A549 (cell line): ENCODE measurements at regions not wholly inside any gene's neighbourhood (a gene's known extent, or its start where the extent isn't known, plus 50 kb on each side); places are given as distances from the start of the nearest gene placed in this dataset.

ENCODE experiments used
- CBX2 ChIP-seq: fragments of 200-600 bp; sonication (generic); IDR thresholded peaks from 2 replicates; pipeline ENCODE4 v1.6.1; 2016; ENCODE audit warnings: low read depth, mild to moderate bottlenecking, borderline replicate concordance
- CEBPB ChIP-seq, 2 experiments: fragments of >200 bp in 1 of 2; sonication (Bioruptor Twin) in 1 of 2; formaldehyde crosslinking in 1 of 2; IDR thresholded peaks; 2 replicates each; pipeline ENCODE4 v1.6.1; 2012 to 2016
- EP300 ChIP-seq, 2 experiments: fragments of >200 bp; sonication (Bioruptor Twin); formaldehyde crosslinking; IDR thresholded peaks; 2 replicates in 1 of 2; 3 replicates in 1 of 2; pipeline ENCODE4 v1.6.1; 2016 to 2017
- ESRRA ChIP-seq: fragments of 150-350 bp; IDR thresholded peaks from 2 replicates; pipeline ENCODE4 v1.6.1; 2014; ENCODE audit warnings: mild to moderate bottlenecking, low read length, borderline replicate concordance
- HDAC2 ChIP-seq: fragments of 200-600 bp; sonication (generic); IDR thresholded peaks from 2 replicates; pipeline ENCODE4 v1.6.1; 2016
- MAFK ChIP-seq: fragments of 450-650 bp; IDR thresholded peaks from 2 replicates; pipeline ENCODE4 v1.6.1; 2014; ENCODE audit not compliant: partially characterized antibody
- MYC ChIP-seq: IDR thresholded peaks from 2 replicates; pipeline ENCODE4 v1.6.1; 2012; ENCODE audit warnings: mild to moderate bottlenecking, inconsistent platforms, low read length, improper control_type of control experiment, borderline replicate concordance
- POLR2A ChIP-seq: IDR thresholded peaks from 2 replicates; pipeline ENCODE4 v1.6.1; 2012; ENCODE audit warnings: mild to moderate bottlenecking, low read length
- ZNF302 ChIP-seq: fragments of 250-450 bp; sonication (Bioruptor Pico); IDR thresholded peaks from 2 replicates; pipeline ENCODE4 v1.9.0; 2021; ENCODE audit warnings: inconsistent platforms, mild to moderate bottlenecking, moderate library complexity
- TF ChIP-seq, protein P1 (sequence below): fragments of 200-600 bp; sonication (generic); IDR thresholded peaks from 2 replicates; pipeline ENCODE4 v1.6.1; 2016; ENCODE audit warnings: antibody characterized with exemption, mild to moderate bottlenecking, moderate library complexity
- TF ChIP-seq, protein P2 (sequence below): fragments of >200 bp; sonication (Bioruptor Twin); formaldehyde crosslinking; IDR thresholded peaks from 3 replicates; pipeline ENCODE4 v1.5.1; 2016
- TF ChIP-seq, protein P3 (sequence below): IDR thresholded peaks from 2 replicates; pipeline ENCODE4 v1.6.1; 2012; ENCODE audit warnings: low read depth, borderline replicate concordance
- TF ChIP-seq, protein P4 (sequence below): IDR thresholded peaks from 2 replicates; pipeline ENCODE4 v1.6.1; 2012

DNA sequence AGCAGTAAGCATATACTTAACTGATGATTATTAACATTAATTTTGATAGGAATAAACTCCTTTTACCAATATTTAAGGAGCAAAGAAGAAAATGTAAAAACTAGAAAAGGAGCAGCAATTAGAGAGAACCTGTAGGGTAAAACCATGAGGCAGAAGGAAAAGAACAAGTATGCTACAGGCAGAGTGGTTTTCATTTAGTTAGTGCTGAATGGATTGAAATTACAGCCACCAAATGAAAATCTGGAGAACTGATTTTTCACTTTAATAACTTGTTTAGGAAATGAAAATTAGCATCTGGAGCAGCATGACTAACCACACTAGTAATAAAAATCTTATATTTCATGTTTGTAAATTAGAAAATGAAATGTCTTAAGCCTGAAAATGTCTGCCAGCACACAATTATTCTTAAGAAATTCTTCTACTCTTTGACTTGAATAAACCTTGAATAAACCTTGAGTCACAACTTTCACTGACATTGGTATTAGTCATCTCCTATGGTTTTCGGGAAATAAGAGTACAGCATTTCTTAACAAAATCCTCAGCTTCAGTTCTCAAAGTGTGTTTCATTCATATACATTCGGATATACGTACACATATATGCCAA, 1504.9 kb upstream of the C9orf72 start:
- TF ChIP-seq, protein P1, sequence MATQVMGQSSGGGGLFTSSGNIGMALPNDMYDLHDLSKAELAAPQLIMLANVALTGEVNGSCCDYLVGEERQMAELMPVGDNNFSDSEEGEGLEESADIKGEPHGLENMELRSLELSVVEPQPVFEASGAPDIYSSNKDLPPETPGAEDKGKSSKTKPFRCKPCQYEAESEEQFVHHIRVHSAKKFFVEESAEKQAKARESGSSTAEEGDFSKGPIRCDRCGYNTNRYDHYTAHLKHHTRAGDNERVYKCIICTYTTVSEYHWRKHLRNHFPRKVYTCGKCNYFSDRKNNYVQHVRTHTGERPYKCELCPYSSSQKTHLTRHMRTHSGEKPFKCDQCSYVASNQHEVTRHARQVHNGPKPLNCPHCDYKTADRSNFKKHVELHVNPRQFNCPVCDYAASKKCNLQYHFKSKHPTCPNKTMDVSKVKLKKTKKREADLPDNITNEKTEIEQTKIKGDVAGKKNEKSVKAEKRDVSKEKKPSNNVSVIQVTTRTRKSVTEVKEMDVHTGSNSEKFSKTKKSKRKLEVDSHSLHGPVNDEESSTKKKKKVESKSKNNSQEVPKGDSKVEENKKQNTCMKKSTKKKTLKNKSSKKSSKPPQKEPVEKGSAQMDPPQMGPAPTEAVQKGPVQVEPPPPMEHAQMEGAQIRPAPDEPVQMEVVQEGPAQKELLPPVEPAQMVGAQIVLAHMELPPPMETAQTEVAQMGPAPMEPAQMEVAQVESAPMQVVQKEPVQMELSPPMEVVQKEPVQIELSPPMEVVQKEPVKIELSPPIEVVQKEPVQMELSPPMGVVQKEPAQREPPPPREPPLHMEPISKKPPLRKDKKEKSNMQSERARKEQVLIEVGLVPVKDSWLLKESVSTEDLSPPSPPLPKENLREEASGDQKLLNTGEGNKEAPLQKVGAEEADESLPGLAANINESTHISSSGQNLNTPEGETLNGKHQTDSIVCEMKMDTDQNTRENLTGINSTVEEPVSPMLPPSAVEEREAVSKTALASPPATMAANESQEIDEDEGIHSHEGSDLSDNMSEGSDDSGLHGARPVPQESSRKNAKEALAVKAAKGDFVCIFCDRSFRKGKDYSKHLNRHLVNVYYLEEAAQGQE = no peak
- TF ChIP-seq, protein P2, sequence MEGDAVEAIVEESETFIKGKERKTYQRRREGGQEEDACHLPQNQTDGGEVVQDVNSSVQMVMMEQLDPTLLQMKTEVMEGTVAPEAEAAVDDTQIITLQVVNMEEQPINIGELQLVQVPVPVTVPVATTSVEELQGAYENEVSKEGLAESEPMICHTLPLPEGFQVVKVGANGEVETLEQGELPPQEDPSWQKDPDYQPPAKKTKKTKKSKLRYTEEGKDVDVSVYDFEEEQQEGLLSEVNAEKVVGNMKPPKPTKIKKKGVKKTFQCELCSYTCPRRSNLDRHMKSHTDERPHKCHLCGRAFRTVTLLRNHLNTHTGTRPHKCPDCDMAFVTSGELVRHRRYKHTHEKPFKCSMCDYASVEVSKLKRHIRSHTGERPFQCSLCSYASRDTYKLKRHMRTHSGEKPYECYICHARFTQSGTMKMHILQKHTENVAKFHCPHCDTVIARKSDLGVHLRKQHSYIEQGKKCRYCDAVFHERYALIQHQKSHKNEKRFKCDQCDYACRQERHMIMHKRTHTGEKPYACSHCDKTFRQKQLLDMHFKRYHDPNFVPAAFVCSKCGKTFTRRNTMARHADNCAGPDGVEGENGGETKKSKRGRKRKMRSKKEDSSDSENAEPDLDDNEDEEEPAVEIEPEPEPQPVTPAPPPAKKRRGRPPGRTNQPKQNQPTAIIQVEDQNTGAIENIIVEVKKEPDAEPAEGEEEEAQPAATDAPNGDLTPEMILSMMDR = no peak
- TF ChIP-seq, protein P3, sequence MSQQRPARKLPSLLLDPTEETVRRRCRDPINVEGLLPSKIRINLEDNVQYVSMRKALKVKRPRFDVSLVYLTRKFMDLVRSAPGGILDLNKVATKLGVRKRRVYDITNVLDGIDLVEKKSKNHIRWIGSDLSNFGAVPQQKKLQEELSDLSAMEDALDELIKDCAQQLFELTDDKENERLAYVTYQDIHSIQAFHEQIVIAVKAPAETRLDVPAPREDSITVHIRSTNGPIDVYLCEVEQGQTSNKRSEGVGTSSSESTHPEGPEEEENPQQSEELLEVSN = no peak
- TF ChIP-seq MYC (no peak), MAFK (no peak), EP300 (IDR thresholded peaks at IDR 0.05) (no peak), POLR2A (no peak), CBX2 (no peak), HDAC2 (no peak), ESRRA (no peak), ZNF302 (CRISPR knock-in tag) (no peak), CEBPB (IDR thresholded peaks at IDR 0.05) (no peak)
- TF ChIP-seq, protein P4, sequence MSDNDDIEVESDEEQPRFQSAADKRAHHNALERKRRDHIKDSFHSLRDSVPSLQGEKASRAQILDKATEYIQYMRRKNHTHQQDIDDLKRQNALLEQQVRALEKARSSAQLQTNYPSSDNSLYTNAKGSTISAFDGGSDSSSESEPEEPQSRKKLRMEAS = no peak
